Ascending aorta (tissue), 2 donors: ENCODE measurements at regions not wholly inside any gene's neighbourhood (a gene's known extent, or its start where the extent isn't known, plus 50 kb on each side); places are given as distances from the start of the nearest gene placed in this dataset.
A peak's percentile ranks its signal among the peaks of the same experiment; 100 is the strongest.
"Not testable (repeated sequence)": the region's sequence is repeated elsewhere in the genome, so short reads cannot be mapped to it uniquely, and the experiment has no call there.

Source experiments
- DNase-seq, 2 donors: peaks; one replicate each; pipeline ENCODE4 v3.0.0-alpha.2; 2019; ENCODE audit warnings: low spot score in 2 of 2
- H3K27ac ChIP-seq, 2 donors: fragments of 200-600 bp; sonication (generic); one replicate each; pipeline ENCODE4 v1.5.1; 2016 to 2017; ENCODE audit warnings: mild to moderate bottlenecking in 1 of 2
- H3K27me3 ChIP-seq: fragments of 200-600 bp; sonication (generic); one replicate; pipeline ENCODE4 v1.5.1; 2017
- H3K36me3 ChIP-seq, 2 donors: fragments of 200-600 bp; sonication (generic); one replicate each; pipeline ENCODE4 v1.5.1; 2016
- H3K4me1 ChIP-seq, 2 donors: fragments of 200-600 bp; sonication (generic); one replicate each; pipeline ENCODE4 v1.5.1; 2016 to 2017; ENCODE audit warnings: mild to moderate bottlenecking in 1 of 2
- H3K4me3 ChIP-seq, 2 donors: fragments of 200-600 bp; sonication (generic); one replicate each; pipeline ENCODE4 v1.5.1; 2016 to 2017; ENCODE audit warnings: mild to moderate bottlenecking in 1 of 2
- H3K9me3 ChIP-seq, 2 donors: fragments of 200-600 bp; sonication (generic); one replicate each; pipeline ENCODE4 v1.5.1; 2016
- CTCF ChIP-seq, 3 experiments: fragments of 200-600 bp in 2 of 3; fragments of 450-650 bp in 1 of 3; sonication (generic) in 2 of 3; IDR thresholded peaks; one replicate each; pipeline ENCODE4 v1.5.1; 2016 to 2019; ENCODE audit warnings: antibody characterized with exemption in 3 of 3, mild to moderate bottlenecking in 1 of 3, moderate library complexity in 1 of 3
- intact Hi-C: fragments of 100-400 bp; cut with DNase I; formaldehyde crosslinking; loops from one replicate; pipeline ENCODE4 v1.15.1; 2023

GRCh38 chr15:95025924-95026728, 794.8 kb downstream of the MCTP2 start:
- no peaks in the 10 kb centered on the region for H3K36me3 ChIP-seq
- TF ChIP-seq CTCF (IDR thresholded peaks at IDR 0.05) = peak in 2 of 3 experiments; percentile 41 to 58
- H3K9me3 ChIP-seq = peaks cover 0 to 9% of the 10 kb centered on the region in 2 donors
- DNase-seq = no peak
- H3K4me1 ChIP-seq = no peaks in the 10 kb centered on the region
- H3K4me3 ChIP-seq = no peak overlapping the region
- H3K27me3 ChIP-seq = no peaks in the 10 kb centered on the region
- intact Hi-C loops = loop anchor here (10.0 kb wide), 2 partner anchors 239 to 1319 kb away; no protein-coding TSS in a partner anchor
- no peak overlapping the region for H3K27ac ChIP-seq

GRCh38 chr15:95027981-95028380, 796.6 kb downstream of the MCTP2 start:
- H3K9me3 ChIP-seq = peaks cover 0 to 9% of the 10 kb centered on the region in 2 donors
- intact Hi-C loops = loop anchor here (10.0 kb wide), 2 partner anchors 237 to 1317 kb away; no protein-coding TSS in a partner anchor
- no peak overlapping the region for H3K27ac ChIP-seq
- DNase-seq = no peak
- H3K36me3 ChIP-seq = no peaks in the 10 kb centered on the region
- H3K4me3 ChIP-seq = no peak overlapping the region
- no peaks in the 10 kb centered on the region for H3K27me3 ChIP-seq
- no peaks in the 10 kb centered on the region for H3K4me1 ChIP-seq
- no peak for TF ChIP-seq CTCF (IDR thresholded peaks at IDR 0.05)

- Histone ChIP-seq H3K4me1 (no peaks in the 10 kb centered on the region), H3K36me3 (no peaks in the 10 kb centered on the region), H3K27me3 (no peaks in the 10 kb centered on the region), H3K4me3 (no peak overlapping the region), H3K27ac (no peak overlapping the region), H3K9me3 (peaks cover 0 to 9% of the 10 kb centered on the region in 2 donors)
- intact Hi-C loops = no loop called here
- TF ChIP-seq CTCF (IDR thresholded peaks at IDR 0.05) = no peak
- no peak for DNase-seq
Observed at GRCh38 chr15:95032156-95032555, 800.8 kb downstream of the MCTP2 start.

- no peak overlapping the region for H3K27ac ChIP-seq
- no peak for TF ChIP-seq CTCF (IDR thresholded peaks at IDR 0.05)
- intact Hi-C loops = no loop called here
- no peaks in the 10 kb centered on the region for H3K4me1 ChIP-seq
- H3K36me3 ChIP-seq = no peaks in the 10 kb centered on the region
- no peaks in the 10 kb centered on the region for H3K27me3 ChIP-seq
- H3K4me3 ChIP-seq = no peak overlapping the region
- peaks cover 0 to 6% of the 10 kb centered on the region in 2 donors for H3K9me3 ChIP-seq
- no peak for DNase-seq
Observed at GRCh38 chr15:95035106-95035505, 803.7 kb downstream of the MCTP2 start.

- Histone ChIP-seq H3K36me3 (no peaks in the 10 kb centered on the region), H3K4me3 (no peak overlapping the region), H3K27ac (no peak overlapping the region), H3K9me3 (no peaks in the 10 kb centered on the region), H3K27me3 (no peaks in the 10 kb centered on the region), H3K4me1 (no peaks in the 10 kb centered on the region)
- DNase-seq = no peak
- TF ChIP-seq CTCF (IDR thresholded peaks at IDR 0.05) = no peak
- intact Hi-C loops = loop anchor here (10.0 kb wide), 1 partner anchor 64 kb away; no protein-coding TSS in a partner anchor
Observed at GRCh38 chr15:95041297-95041696, 809.9 kb downstream of the MCTP2 start.

- DNase-seq, H3K27me3 ChIP-seq, H3K4me1 ChIP-seq, H3K27ac ChIP-seq, H3K4me3 ChIP-seq, H3K36me3 ChIP-seq: not testable (repeated sequence)
- H3K9me3 ChIP-seq = peaks cover 3 to 10% of the 10 kb centered on the region in 2 donors
- intact Hi-C loops = loop anchor here (10.0 kb wide), 1 partner anchor 61 kb away; no protein-coding TSS in a partner anchor
Observed at GRCh38 chr15:95043236-95043932, 812.0 kb downstream of the MCTP2 start.
